HCT116 (cell line): ENCODE measurements at regions not wholly inside any gene's neighbourhood (a gene's known extent, or its start where the extent isn't known, plus 50 kb on each side); places are given as distances from the start of the nearest gene placed in this dataset.

Source experiments
- ATAC-seq: fragments of 200-7000 bp; cut with Tn5 transposase; 2 replicates; pipeline ENCODE4 v1.9.1; 2020; ENCODE audit warnings: mild to moderate bottlenecking, moderate library complexity
- BruUV-seq: library from RNA; stranded (reverse); fragments of 400-500 nt; replicated peaks from 2 replicates; lab custom pipeline; 2021; lab: Mats Ljungman, UMichigan
- CTCF ChIA-PET: fragments of 300-600 bp; sonication (Branson Sonifier 250); formaldehyde crosslinking; loops from one replicate; lab custom pipeline; 2021; ENCODE audit warnings: antibody characterized with exemption; lab: Charles Lee
- POLR2A ChIA-PET: fragments of 300-600, 350-600 bp; sonication (Branson Sonifier 250); formaldehyde crosslinking; loops from one replicate; lab custom pipeline; 2021; ENCODE audit warnings: antibody characterized with exemption; lab: Charles Lee
- RAD21 ChIA-PET, 2 experiments: fragments of 300-600 bp; sonication (Branson Sonifier 250); formaldehyde crosslinking; loops; one replicate each; lab custom pipeline; 2023; ENCODE audit warnings: low total read pairs in 2 of 2; ENCODE audit not compliant: uncharacterized antibody in 2 of 2, unreplicated experiment in 2 of 2, low non-redundant PET in 1 of 2; lab: Charles Lee
- DNase-seq: peaks from one replicate; pipeline ENCODE4 v3.0.0-alpha.2; 2010; ENCODE audit warnings: low read depth, low spot score
- H2AFZ ChIP-seq: fragments of 200-600 bp; shearing (Covaris generic), sonication (generic); 2 replicates; pipeline ENCODE4 v1.6.1; 2017; ENCODE audit warnings: low read depth, mixed run types, mixed read lengths, antibody characterized with exemption, low read length; ENCODE audit not compliant: poor library complexity, severe bottlenecking
- H3K27ac ChIP-seq: 2 replicates; pipeline ENCODE4 v1.5.1; 2012; ENCODE audit warnings: low read depth, low read length
- H3K27me3 ChIP-seq: fragments of 200-600 bp; sonication (generic); 2 replicates; pipeline ENCODE4 v1.6.1; 2016; ENCODE audit warnings: mixed run types, low read length, mixed read lengths; ENCODE audit not compliant: insufficient read depth
- H3K36me3 ChIP-seq, 2 experiments: fragments of 200-500 bp in 1 of 2; fragments of 200-600 bp in 1 of 2; sonication (Bioruptor generic) in 1 of 2; sonication (generic) in 1 of 2; 2 replicates each; pipeline versions ENCODE4 v1.5.1 to v1.6.1; 2014 to 2016; ENCODE audit warnings: low read length in 2 of 2, inconsistent platforms in 1 of 2, mixed read lengths in 1 of 2, mixed run types in 1 of 2; ENCODE audit not compliant: insufficient read depth in 2 of 2, control insufficient read depth in 1 of 2
- H3K4me1 ChIP-seq, 2 experiments: fragments of 200-600 bp in 1 of 2; sonication (generic) in 1 of 2; 2 replicates each; pipeline versions ENCODE4 v1.5.1 to v1.6.1; 2012 to 2017; ENCODE audit warnings: low read length in 2 of 2, inconsistent platforms in 1 of 2, mild to moderate bottlenecking in 1 of 2, mixed read lengths in 1 of 2, mixed run types in 1 of 2, moderate library complexity in 1 of 2; ENCODE audit not compliant: insufficient read depth in 2 of 2, control insufficient read depth in 1 of 2
- H3K4me2 ChIP-seq: fragments of 200-600 bp; sonication (generic); 2 replicates; pipeline ENCODE4 v1.6.1; 2017; ENCODE audit warnings: mixed run types, low read length, mixed read lengths
- H3K4me3 ChIP-seq, 2 experiments: fragments of 200-600 bp in 1 of 2; sonication (generic) in 1 of 2; replicated peaks in 1 of 2; 2 replicates each; pipeline ENCODE4 v1.5.1; 2011 to 2016; ENCODE audit warnings: low read length in 2 of 2, control low read depth in 1 of 2, low read depth in 1 of 2, mild to moderate bottlenecking in 1 of 2, mixed read lengths in 1 of 2, mixed run types in 1 of 2
- H3K79me2 ChIP-seq: fragments of 200-600 bp; sonication (generic); 2 replicates; pipeline ENCODE4 v1.6.1; 2017; ENCODE audit warnings: mild to moderate bottlenecking, mixed run types, low read length, moderate library complexity, mixed read lengths; ENCODE audit not compliant: insufficient read depth
- H3K9ac ChIP-seq: fragments of 200-600 bp; sonication (generic); 2 replicates; pipeline ENCODE4 v1.6.1; 2016; ENCODE audit warnings: low read length, mixed read lengths
- H3K9me2 ChIP-seq: fragments of 200-600 bp; sonication (generic), shearing (Covaris generic); 2 replicates; pipeline ENCODE4 v1.6.1; 2017; ENCODE audit warnings: mixed run types, mild to moderate bottlenecking, moderate library complexity; ENCODE audit not compliant: insufficient read depth
- H3K9me3 ChIP-seq, 2 experiments: fragments of 200-500 bp in 1 of 2; fragments of 200-600 bp in 1 of 2; sonication (Bioruptor generic) in 1 of 2; sonication (generic) in 1 of 2; 2 replicates each; pipeline ENCODE4 v1.6.1; 2014 to 2017; ENCODE audit warnings: low read length in 2 of 2, mixed read lengths in 2 of 2, inconsistent platforms in 1 of 2, low read depth in 1 of 2, mild to moderate bottlenecking in 1 of 2, mixed run types in 1 of 2, moderate library complexity in 1 of 2; ENCODE audit not compliant: control insufficient read depth in 1 of 2, insufficient read depth in 1 of 2
- H4K20me1 ChIP-seq: fragments of 200-600 bp; sonication (generic), shearing (Covaris generic); 2 replicates; pipeline ENCODE4 v1.6.1; 2017; ENCODE audit warnings: mixed run types, mild to moderate bottlenecking, moderate library complexity; ENCODE audit not compliant: insufficient read depth
- ATF3 ChIP-seq: IDR thresholded peaks from 2 replicates; pipeline ENCODE4 v1.6.1; 2012
- CBX3 ChIP-seq: IDR thresholded peaks from 2 replicates; pipeline ENCODE4 v1.6.1; 2012; ENCODE audit warnings: low read depth
- CEBPB ChIP-seq: IDR thresholded peaks from 2 replicates; pipeline ENCODE4 v1.6.1; 2012; ENCODE audit warnings: low read depth
- CTCF ChIP-seq, 3 experiments: fragments of 200-600 bp in 1 of 3; sonication (generic) in 1 of 3; IDR thresholded peaks in 2 of 3; conservative IDR thresholded peaks in 1 of 3; 2 replicates each; pipeline ENCODE4 v1.5.1; 2012 to 2017; ENCODE audit warnings: low read depth in 2 of 3, low read length in 2 of 3, antibody characterized with exemption in 1 of 3, borderline replicate concordance in 1 of 3, control low read depth in 1 of 3, mild to moderate bottlenecking in 1 of 3, mixed read lengths in 1 of 3, mixed run types in 1 of 3, moderate library complexity in 1 of 3; ENCODE audit not compliant: insufficient read depth in 1 of 3
- EGR1 ChIP-seq: IDR thresholded peaks from 2 replicates; pipeline ENCODE4 v1.6.1; 2012; ENCODE audit warnings: low read depth
- ELF1 ChIP-seq: IDR thresholded peaks from 2 replicates; pipeline ENCODE4 v1.6.1; 2012; ENCODE audit warnings: low read depth, borderline replicate concordance
- EZH2 ChIP-seq: fragments of 200-600 bp; sonication (generic); IDR thresholded peaks from 2 replicates; pipeline ENCODE4 v1.6.1; 2017; ENCODE audit warnings: antibody characterized with exemption, mixed run types
- EZH2phosphoT487 ChIP-seq: fragments of 200-600 bp; IDR thresholded peaks from 2 replicates; pipeline ENCODE4 v1.6.1; 2018; ENCODE audit warnings: antibody characterized with exemption, borderline replicate concordance
- FOSL1 ChIP-seq: IDR thresholded peaks from 2 replicates; pipeline ENCODE4 v1.6.1; 2012; ENCODE audit warnings: low read depth
- JUND ChIP-seq: IDR thresholded peaks from 2 replicates; pipeline ENCODE4 v1.6.1; 2012
- POLR2A ChIP-seq: IDR thresholded peaks from 2 replicates; pipeline ENCODE4 v1.7.0; 2011; ENCODE audit warnings: borderline replicate concordance; ENCODE audit not compliant: insufficient read depth, insufficient read length; ENCODE audit errors: extremely low read depth
- POLR2AphosphoS5 ChIP-seq: IDR thresholded peaks from 2 replicates; pipeline ENCODE4 v1.6.1; 2011; ENCODE audit warnings: mild to moderate bottlenecking, low read depth, low read length, moderate library complexity
- SIN3A ChIP-seq: IDR thresholded peaks from 2 replicates; pipeline ENCODE4 v1.6.1; 2012; ENCODE audit warnings: low read depth
- SP1 ChIP-seq: IDR thresholded peaks from 2 replicates; pipeline ENCODE4 v1.6.1; 2012; ENCODE audit warnings: low read depth
- SRF ChIP-seq: IDR thresholded peaks from 2 replicates; pipeline ENCODE4 v1.6.1; 2012; ENCODE audit warnings: low read depth
- YY1 ChIP-seq: IDR thresholded peaks from 2 replicates; pipeline ENCODE4 v1.6.1; 2011; ENCODE audit warnings: low read length, low read depth, moderate library complexity, mild to moderate bottlenecking; ENCODE audit not compliant: insufficient replicate concordance; ENCODE audit errors: extremely low read depth
- ZBTB33 ChIP-seq: IDR thresholded peaks from 2 replicates; pipeline ENCODE4 v1.6.1; 2011; ENCODE audit warnings: mild to moderate bottlenecking, low read length, moderate library complexity; ENCODE audit not compliant: insufficient replicate concordance; ENCODE audit errors: extremely low read depth
- ZFX ChIP-seq: fragments of 450-650 bp; IDR thresholded peaks from 2 replicates; pipeline ENCODE4 v1.6.1; 2017
- ZNF274 ChIP-seq: fragments of 200-500 bp; sonication (Bioruptor generic); IDR thresholded peaks from 2 replicates; pipeline ENCODE4 v1.6.1; 2014; ENCODE audit warnings: mild to moderate bottlenecking, low read depth, low read length, inconsistent platforms
- intact Hi-C: fragments of 100-400 bp; cut with micrococcal nuclease; formaldehyde crosslinking; loops from 2 replicates; pipeline ENCODE4 v1.10.0; 2022

- no TSS peak for BruUV-seq
- Histone ChIP-seq H3K9ac (no peak overlapping the region), H3K4me3 (no peak overlapping the region), H3K27ac (no peak overlapping the region), H3K9me2 (no peaks in the 10 kb centered on the region), H3K4me2 (no peak overlapping the region), H3K36me3 (no peaks in the 10 kb centered on the region), H3K9me3 (no peaks in the 10 kb centered on the region), H3K4me1 (no peaks in the 10 kb centered on the region), H2AFZ (no peak overlapping the region), H3K27me3 (no peaks in the 10 kb centered on the region), H3K79me2 (no peaks in the 10 kb centered on the region), H4K20me1 (no peaks in the 10 kb centered on the region)
- intact Hi-C loops: no loop called here
- POLR2A ChIA-PET: no interaction called here
- CTCF ChIA-PET: no interaction called here
- DNase-seq (no peak), ATAC-seq (no peak)
- no peak for TF ChIP-seq POLR2A
- TF ChIP-seq EZH2phosphoT487: no peak
- no peak for TF ChIP-seq ZFX
- TF ChIP-seq ELF1: no peak
- no peak for TF ChIP-seq POLR2AphosphoS5
- no peak for TF ChIP-seq EZH2
- no peak for TF ChIP-seq FOSL1
- no peak for TF ChIP-seq CTCF (IDR thresholded peaks at IDR 0.05 in 2 of 3, conservative IDR thresholded peaks at IDR 0.05 in 1 of 3; ENCODE audit: borderline replicate concordance in 1 of 3, insufficient read depth in 1 of 3, low read depth in 2 of 3, low read length in 2 of 3)
- TF ChIP-seq EGR1: no peak
- TF ChIP-seq SIN3A: no peak
- no peak for TF ChIP-seq SRF
- no peak for TF ChIP-seq ATF3
- no peak for TF ChIP-seq SP1
- TF ChIP-seq CEBPB: no peak
- TF ChIP-seq YY1: no peak
- no peak for TF ChIP-seq ZNF274
- TF ChIP-seq ZBTB33: no peak
- no peak for TF ChIP-seq CBX3
- TF ChIP-seq JUND: no peak
- RAD21 ChIA-PET: no interaction called here
These were observed 106.4 kb downstream of the TUSC7 start for GRCh38 chr3:116815831-116816588.
